Type B pancreatic cell (in vitro differentiated cells): ENCODE measurements at regions not wholly inside any gene's neighbourhood (a gene's known extent, or its start where the extent isn't known, plus 50 kb on each side); places are given as distances from the start of the nearest gene placed in this dataset.

ENCODE experiments used
- DNase-seq: peaks from one replicate; pipeline ENCODE4 v3.0.0; 2021; ENCODE audit warnings: mixed read lengths; ENCODE audit not compliant: unreplicated experiment; ENCODE audit errors: extremely low spot score
- H3K27ac Mint-ChIP-seq: 2 replicates; pipeline ENCODE4 v1.8.0; 2021; ENCODE audit warnings: mild to moderate bottlenecking, mixed read lengths
- H3K27me3 Mint-ChIP-seq: 2 replicates; pipeline ENCODE4 v1.8.0; 2021; ENCODE audit warnings: mixed read lengths
- H3K36me3 Mint-ChIP-seq: 2 replicates; pipeline ENCODE4 v1.8.0; 2021; ENCODE audit warnings: mixed read lengths
- H3K4me1 Mint-ChIP-seq: one replicate; pipeline ENCODE4 v1.8.0; 2021; ENCODE audit warnings: mixed read lengths; ENCODE audit not compliant: unreplicated experiment
- H3K4me3 Mint-ChIP-seq: 2 replicates; pipeline ENCODE4 v1.8.0; 2021; ENCODE audit warnings: mild to moderate bottlenecking, mixed read lengths
- H3K9me3 Mint-ChIP-seq: 2 replicates; pipeline ENCODE4 v1.8.0; 2021; ENCODE audit warnings: mixed read lengths
- CTCF ChIP-seq: fragments of 200-600 bp; sonication (generic); conservative IDR thresholded peaks from 2 replicates; pipeline ENCODE4 v1.5.0; 2021; ENCODE audit warnings: antibody characterized with exemption, mild to moderate bottlenecking

GRCh38 chrX:142804085-142804484, 221.6 kb upstream of the SPANXN4 start:
- H3K36me3 Mint-ChIP-seq: no peaks in the 10 kb centered on the region
- no peak for DNase-seq
- H3K4me1 Mint-ChIP-seq: no peaks in the 10 kb centered on the region
- no peak overlapping the region for H3K27ac Mint-ChIP-seq
- TF ChIP-seq CTCF: peak; percentile 41
- no peak overlapping the region for H3K4me3 Mint-ChIP-seq
- H3K27me3 Mint-ChIP-seq: no peaks in the 10 kb centered on the region
- no peaks in the 10 kb centered on the region for H3K9me3 Mint-ChIP-seq

- no peak for TF ChIP-seq CTCF
- no peak overlapping the region for H3K4me3 Mint-ChIP-seq
- DNase-seq: no peak
- H3K27ac Mint-ChIP-seq: no peak overlapping the region
- no peaks in the 10 kb centered on the region for H3K4me1 Mint-ChIP-seq
- no peaks in the 10 kb centered on the region for H3K27me3 Mint-ChIP-seq
- H3K9me3 Mint-ChIP-seq: no peaks in the 10 kb centered on the region
- H3K36me3 Mint-ChIP-seq: no peaks in the 10 kb centered on the region
These were observed 206.3 kb upstream of the SPANXN4 start for GRCh38 chrX:142819461-142819860.

- DNase-seq: no peak
- Mint-ChIP-seq H3K9me3 (no peaks in the 10 kb centered on the region), H3K4me1 (no peaks in the 10 kb centered on the region), H3K36me3 (no peaks in the 10 kb centered on the region), H3K27me3 (no peaks in the 10 kb centered on the region), H3K27ac (no peak overlapping the region), H3K4me3 (no peak overlapping the region)
- no peak for TF ChIP-seq CTCF
These were observed 197.6 kb upstream of the SPANXN4 start for GRCh38 chrX:142828129-142828528.

GRCh38 chrX:142831961-142832530, 193.7 kb upstream of the SPANXN4 start:
- no peaks in the 10 kb centered on the region for H3K4me1 Mint-ChIP-seq
- DNase-seq: no peak
- TF ChIP-seq CTCF: no peak
- H3K27ac Mint-ChIP-seq: no peak overlapping the region
- H3K4me3 Mint-ChIP-seq: no peak overlapping the region
- H3K27me3 Mint-ChIP-seq: no peaks in the 10 kb centered on the region
- no peaks in the 10 kb centered on the region for H3K9me3 Mint-ChIP-seq
- no peaks in the 10 kb centered on the region for H3K36me3 Mint-ChIP-seq

GRCh38 chrX:142854970-142855369, 170.8 kb upstream of the SPANXN4 start:
- H3K4me1 Mint-ChIP-seq: no peaks in the 10 kb centered on the region
- no peak for DNase-seq
- H3K4me3 Mint-ChIP-seq: no peak overlapping the region
- no peaks in the 10 kb centered on the region for H3K9me3 Mint-ChIP-seq
- no peaks in the 10 kb centered on the region for H3K27me3 Mint-ChIP-seq
- no peaks in the 10 kb centered on the region for H3K36me3 Mint-ChIP-seq
- no peak for TF ChIP-seq CTCF
- no peak overlapping the region for H3K27ac Mint-ChIP-seq

GRCh38 chrX:142860944-142861343, 164.8 kb upstream of the SPANXN4 start:
- H3K27me3 Mint-ChIP-seq: no peaks in the 10 kb centered on the region
- H3K4me1 Mint-ChIP-seq: no peaks in the 10 kb centered on the region
- TF ChIP-seq CTCF: no peak
- no peak overlapping the region for H3K4me3 Mint-ChIP-seq
- H3K36me3 Mint-ChIP-seq: no peaks in the 10 kb centered on the region
- no peaks in the 10 kb centered on the region for H3K9me3 Mint-ChIP-seq
- no peak for DNase-seq
- H3K27ac Mint-ChIP-seq: no peak overlapping the region
